ENCODE measurements at regions not wholly inside any gene's neighbourhood (a gene's known extent, or its start where the extent isn't known, plus 50 kb on each side); places are given as distances from the start of the nearest gene placed in this dataset.

DNA sequence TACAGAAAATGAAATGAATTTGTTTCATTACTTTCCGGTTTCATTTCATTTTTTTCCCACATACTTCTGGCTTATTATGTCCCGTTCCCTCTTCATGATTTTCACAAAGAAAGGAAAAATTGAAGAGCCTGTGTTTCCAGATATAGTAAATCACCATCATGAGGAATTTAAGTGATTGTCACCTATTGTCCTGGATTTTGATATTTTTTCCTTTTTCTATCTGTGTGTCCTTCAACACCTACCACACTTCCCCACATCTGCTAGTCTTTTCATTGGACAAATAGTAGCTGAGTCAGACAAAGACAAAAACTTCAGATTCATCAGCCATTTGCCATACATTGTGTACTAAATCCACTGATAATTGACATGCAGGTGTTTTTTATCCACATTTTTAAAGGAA, 258.2 kb upstream of the HSF2 start:
- no peak for TF ChIP-seq CTCF (IDR thresholded peaks at IDR 0.05)
- no peak for TF ChIP-seq POLR2A (IDR thresholded peaks at IDR 0.05)
- no peak for TF ChIP-seq EP300 (IDR thresholded peaks at IDR 0.05)

Measured in tibial nerve (tissue), 4 donors.